WTC11 (cell line): ENCODE measurements at regions not wholly inside any gene's neighbourhood (a gene's known extent, or its start where the extent isn't known, plus 50 kb on each side); places are given as distances from the start of the nearest gene placed in this dataset.
"Not testable (repeated sequence)": the region's sequence is repeated elsewhere in the genome, so short reads cannot be mapped to it uniquely, and the experiment has no call there.

Source experiments
- ATAC-seq: fragments of 200-7000 bp; cut with Tn5 transposase; 2 replicates; pipeline ENCODE4 v1.10.0; 2021; ENCODE audit warnings: mild to moderate bottlenecking, moderate library complexity
- CTCF ChIA-PET: fragments of 300-600 bp; sonication (Branson Sonifier 250); formaldehyde crosslinking; loops from one replicate; lab custom pipeline; 2021; ENCODE audit warnings: antibody characterized with exemption; lab: Charles Lee
- POLR2A ChIA-PET: fragments of 350-600 bp; sonication (Branson Sonifier 250); formaldehyde crosslinking; loops from one replicate; lab custom pipeline; 2021; ENCODE audit warnings: antibody characterized with exemption; lab: Charles Lee
- DNase-seq: peaks from one replicate; pipeline ENCODE4 v3.0.0; 2021; ENCODE audit warnings: low spot score
- H3K27ac Mint-ChIP-seq: 2 replicates; pipeline ENCODE4 v1.8.0; 2021; ENCODE audit warnings: mixed read lengths
- H3K27me3 Mint-ChIP-seq: 2 replicates; pipeline ENCODE4 v1.8.0; 2021; ENCODE audit warnings: low read depth, mild to moderate bottlenecking, moderate library complexity, mixed read lengths
- H3K36me3 Mint-ChIP-seq: 2 replicates; pipeline ENCODE4 v1.8.0; 2021; ENCODE audit warnings: mixed read lengths
- H3K4me1 Mint-ChIP-seq: 2 replicates; pipeline ENCODE4 v1.8.0; 2022; ENCODE audit warnings: mixed read lengths
- H3K4me3 Mint-ChIP-seq: 2 replicates; pipeline ENCODE4 v1.8.0; 2021; ENCODE audit warnings: mild to moderate bottlenecking, moderate library complexity, mixed read lengths
- H3K9me3 Mint-ChIP-seq: 2 replicates; pipeline ENCODE4 v1.8.0; 2021; ENCODE audit warnings: mixed read lengths
- JAZF1 ChIP-seq: fragments of 250-450 bp; sonication (Bioruptor Pico); IDR thresholded peaks from 2 replicates; pipeline ENCODE4 v1.9.0; 2021; ENCODE audit warnings: moderate library complexity, mild to moderate bottlenecking, inconsistent platforms
- MYBL2 ChIP-seq: sonication (generic); formaldehyde crosslinking; IDR thresholded peaks from 2 replicates; pipeline ENCODE4 v1.8.1; 2023; ENCODE audit warnings: mild to moderate bottlenecking, moderate library complexity, missing genetic modification reagents
- NR3C1 ChIP-seq: sonication (generic); formaldehyde crosslinking; conservative IDR thresholded peaks from 2 replicates; pipeline ENCODE4 v1.8.1; 2023; ENCODE audit warnings: low read depth, mild to moderate bottlenecking, missing genetic modification reagents
- OVOL2 ChIP-seq: fragments of 250-450 bp; sonication (Bioruptor Pico); IDR thresholded peaks from 2 replicates; pipeline ENCODE4 v1.9.0; 2021; ENCODE audit warnings: mild to moderate bottlenecking, borderline replicate concordance
- RELA ChIP-seq: sonication (generic); formaldehyde crosslinking; IDR thresholded peaks from 2 replicates; pipeline ENCODE4 v1.8.1; 2022; ENCODE audit warnings: missing genetic modification reagents, mild to moderate bottlenecking, borderline replicate concordance
- SMAD4 ChIP-seq: sonication (generic); formaldehyde crosslinking; IDR thresholded peaks from 2 replicates; pipeline ENCODE4 v1.8.0; 2022; ENCODE audit warnings: mild to moderate bottlenecking, missing genetic modification reagents
- SP1 ChIP-seq: sonication (generic); formaldehyde crosslinking; conservative IDR thresholded peaks from 2 replicates; pipeline ENCODE4 v1.8.1; 2022; ENCODE audit warnings: missing genetic modification reagents
- ZBTB21 ChIP-seq: sonication (generic); formaldehyde crosslinking; IDR thresholded peaks from 2 replicates; pipeline ENCODE4 v1.8.1; 2023; ENCODE audit warnings: mild to moderate bottlenecking, missing genetic modification reagents, borderline replicate concordance
- ZNF232 ChIP-seq: sonication (generic); formaldehyde crosslinking; IDR thresholded peaks from 2 replicates; pipeline ENCODE4 v1.8.0; 2022; ENCODE audit warnings: mild to moderate bottlenecking, missing genetic modification reagents
- ZNF317 ChIP-seq: sonication (generic); formaldehyde crosslinking; IDR thresholded peaks from 2 replicates; pipeline ENCODE4 v1.8.1; 2023; ENCODE audit warnings: low read depth, mild to moderate bottlenecking, moderate library complexity, missing genetic modification reagents, borderline replicate concordance
- ZNF396 ChIP-seq: fragments of 250-450 bp; sonication (Bioruptor Pico); IDR thresholded peaks from 2 replicates; pipeline ENCODE4 v1.8.0; 2021; ENCODE audit warnings: mild to moderate bottlenecking, moderate library complexity, borderline replicate concordance
- ZNF416 ChIP-seq: fragments of 250-450 bp; sonication (Bioruptor Pico); IDR thresholded peaks from 2 replicates; pipeline ENCODE4 v1.9.0; 2021; ENCODE audit warnings: mild to moderate bottlenecking, inconsistent platforms
- ZNF423 ChIP-seq: fragments of 250-450 bp; sonication (Bioruptor Pico); IDR thresholded peaks from 2 replicates; pipeline ENCODE4 v2.1.2; 2022; ENCODE audit warnings: mild to moderate bottlenecking, moderate library complexity
- TF ChIP-seq, protein P1 (sequence below): sonication (generic); formaldehyde crosslinking; IDR thresholded peaks from 2 replicates; pipeline ENCODE4 v1.8.0; 2022; ENCODE audit warnings: mild to moderate bottlenecking, missing genetic modification reagents
- TF ChIP-seq, protein P2 (sequence below): sonication (generic); formaldehyde crosslinking; IDR thresholded peaks from 2 replicates; pipeline ENCODE4 v1.8.1; 2023; ENCODE audit warnings: mild to moderate bottlenecking, missing genetic modification reagents, borderline replicate concordance
- TF ChIP-seq, protein P3 (sequence below): sonication (generic); formaldehyde crosslinking; IDR thresholded peaks from 2 replicates; pipeline ENCODE4 v1.8.1; 2022; ENCODE audit warnings: mild to moderate bottlenecking, moderate library complexity, missing genetic modification reagents
- TF ChIP-seq, protein P4 (sequence below): fragments of 250-450 bp; sonication (Bioruptor Pico); IDR thresholded peaks from 2 replicates; pipeline ENCODE4 v1.8.0; 2021; ENCODE audit warnings: mild to moderate bottlenecking
- TF ChIP-seq, protein P5 (sequence below): sonication (generic); formaldehyde crosslinking; IDR thresholded peaks from 2 replicates; pipeline ENCODE4 v1.8.0; 2023; ENCODE audit warnings: missing genetic modification reagents
- TF ChIP-seq, protein P6 (sequence below): sonication (generic); formaldehyde crosslinking; IDR thresholded peaks from 2 replicates; pipeline ENCODE4 v1.8.1; 2022; ENCODE audit warnings: low read depth, mild to moderate bottlenecking, moderate library complexity, missing genetic modification reagents, borderline replicate concordance
- TF ChIP-seq, protein P7 (sequence below): fragments of 250-450 bp; sonication (Bioruptor Pico); IDR thresholded peaks from 2 replicates; pipeline ENCODE4 v1.9.0; 2021; ENCODE audit warnings: mild to moderate bottlenecking
- TF ChIP-seq, protein P8 (sequence below): sonication (generic); formaldehyde crosslinking; IDR thresholded peaks from 2 replicates; pipeline ENCODE4 v1.8.0; 2022; ENCODE audit warnings: mild to moderate bottlenecking, missing genetic modification reagents

DNA sequence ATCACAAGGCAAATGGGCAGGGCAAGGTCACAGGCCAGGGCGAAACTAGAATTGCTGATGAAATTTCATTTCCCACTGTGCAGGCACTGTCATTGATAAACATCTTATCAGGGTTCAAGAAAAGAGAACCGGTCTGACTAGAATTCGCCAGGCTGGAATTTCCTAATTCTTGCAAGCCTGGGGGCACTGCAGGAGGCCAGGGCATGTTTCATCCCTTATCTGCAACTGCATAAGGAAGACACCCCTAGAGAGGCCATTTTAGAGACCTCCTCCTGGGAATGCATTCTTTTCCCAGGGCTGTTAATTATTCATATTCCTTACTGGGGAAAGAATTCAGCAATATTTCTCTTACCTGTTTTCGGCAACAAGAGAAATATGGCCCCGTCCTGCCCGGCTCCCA, 266.2 kb upstream of the CYLC2 start:
- TF ChIP-seq ZNF423 (CRISPR knock-in tag) (no peak), NR3C1 (CRISPR knock-in tag) (no peak), SMAD4 (no peak), RELA (CRISPR knock-in tag) (no peak), ZNF317 (CRISPR knock-in tag) (no peak), ZNF416 (CRISPR knock-in tag) (no peak), ZBTB21 (no peak)
- TF ChIP-seq, protein P1, sequence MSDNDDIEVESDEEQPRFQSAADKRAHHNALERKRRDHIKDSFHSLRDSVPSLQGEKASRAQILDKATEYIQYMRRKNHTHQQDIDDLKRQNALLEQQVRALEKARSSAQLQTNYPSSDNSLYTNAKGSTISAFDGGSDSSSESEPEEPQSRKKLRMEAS (CRISPR knock-in tag): no peak
- TF ChIP-seq, protein P2, sequence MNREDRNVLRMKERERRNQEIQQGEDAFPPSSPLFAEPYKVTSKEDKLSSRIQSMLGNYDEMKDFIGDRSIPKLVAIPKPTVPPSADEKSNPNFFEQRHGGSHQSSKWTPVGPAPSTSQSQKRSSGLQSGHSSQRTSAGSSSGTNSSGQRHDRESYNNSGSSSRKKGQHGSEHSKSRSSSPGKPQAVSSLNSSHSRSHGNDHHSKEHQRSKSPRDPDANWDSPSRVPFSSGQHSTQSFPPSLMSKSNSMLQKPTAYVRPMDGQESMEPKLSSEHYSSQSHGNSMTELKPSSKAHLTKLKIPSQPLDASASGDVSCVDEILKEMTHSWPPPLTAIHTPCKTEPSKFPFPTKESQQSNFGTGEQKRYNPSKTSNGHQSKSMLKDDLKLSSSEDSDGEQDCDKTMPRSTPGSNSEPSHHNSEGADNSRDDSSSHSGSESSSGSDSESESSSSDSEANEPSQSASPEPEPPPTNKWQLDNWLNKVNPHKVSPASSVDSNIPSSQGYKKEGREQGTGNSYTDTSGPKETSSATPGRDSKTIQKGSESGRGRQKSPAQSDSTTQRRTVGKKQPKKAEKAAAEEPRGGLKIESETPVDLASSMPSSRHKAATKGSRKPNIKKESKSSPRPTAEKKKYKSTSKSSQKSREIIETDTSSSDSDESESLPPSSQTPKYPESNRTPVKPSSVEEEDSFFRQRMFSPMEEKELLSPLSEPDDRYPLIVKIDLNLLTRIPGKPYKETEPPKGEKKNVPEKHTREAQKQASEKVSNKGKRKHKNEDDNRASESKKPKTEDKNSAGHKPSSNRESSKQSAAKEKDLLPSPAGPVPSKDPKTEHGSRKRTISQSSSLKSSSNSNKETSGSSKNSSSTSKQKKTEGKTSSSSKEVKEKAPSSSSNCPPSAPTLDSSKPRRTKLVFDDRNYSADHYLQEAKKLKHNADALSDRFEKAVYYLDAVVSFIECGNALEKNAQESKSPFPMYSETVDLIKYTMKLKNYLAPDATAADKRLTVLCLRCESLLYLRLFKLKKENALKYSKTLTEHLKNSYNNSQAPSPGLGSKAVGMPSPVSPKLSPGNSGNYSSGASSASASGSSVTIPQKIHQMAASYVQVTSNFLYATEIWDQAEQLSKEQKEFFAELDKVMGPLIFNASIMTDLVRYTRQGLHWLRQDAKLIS (CRISPR knock-in tag): no peak
- TF ChIP-seq, protein P3, sequence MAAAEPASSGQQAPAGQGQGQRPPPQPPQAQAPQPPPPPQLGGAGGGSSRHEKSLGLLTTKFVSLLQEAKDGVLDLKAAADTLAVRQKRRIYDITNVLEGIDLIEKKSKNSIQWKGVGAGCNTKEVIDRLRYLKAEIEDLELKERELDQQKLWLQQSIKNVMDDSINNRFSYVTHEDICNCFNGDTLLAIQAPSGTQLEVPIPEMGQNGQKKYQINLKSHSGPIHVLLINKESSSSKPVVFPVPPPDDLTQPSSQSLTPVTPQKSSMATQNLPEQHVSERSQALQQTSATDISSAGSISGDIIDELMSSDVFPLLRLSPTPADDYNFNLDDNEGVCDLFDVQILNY: no peak
- TF ChIP-seq, protein P4, sequence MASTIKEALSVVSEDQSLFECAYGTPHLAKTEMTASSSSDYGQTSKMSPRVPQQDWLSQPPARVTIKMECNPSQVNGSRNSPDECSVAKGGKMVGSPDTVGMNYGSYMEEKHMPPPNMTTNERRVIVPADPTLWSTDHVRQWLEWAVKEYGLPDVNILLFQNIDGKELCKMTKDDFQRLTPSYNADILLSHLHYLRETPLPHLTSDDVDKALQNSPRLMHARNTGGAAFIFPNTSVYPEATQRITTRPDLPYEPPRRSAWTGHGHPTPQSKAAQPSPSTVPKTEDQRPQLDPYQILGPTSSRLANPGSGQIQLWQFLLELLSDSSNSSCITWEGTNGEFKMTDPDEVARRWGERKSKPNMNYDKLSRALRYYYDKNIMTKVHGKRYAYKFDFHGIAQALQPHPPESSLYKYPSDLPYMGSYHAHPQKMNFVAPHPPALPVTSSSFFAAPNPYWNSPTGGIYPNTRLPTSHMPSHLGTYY: no peak
- TF ChIP-seq, protein P5, sequence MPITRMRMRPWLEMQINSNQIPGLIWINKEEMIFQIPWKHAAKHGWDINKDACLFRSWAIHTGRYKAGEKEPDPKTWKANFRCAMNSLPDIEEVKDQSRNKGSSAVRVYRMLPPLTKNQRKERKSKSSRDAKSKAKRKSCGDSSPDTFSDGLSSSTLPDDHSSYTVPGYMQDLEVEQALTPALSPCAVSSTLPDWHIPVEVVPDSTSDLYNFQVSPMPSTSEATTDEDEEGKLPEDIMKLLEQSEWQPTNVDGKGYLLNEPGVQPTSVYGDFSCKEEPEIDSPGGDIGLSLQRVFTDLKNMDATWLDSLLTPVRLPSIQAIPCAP: no peak
- TF ChIP-seq, protein P6, sequence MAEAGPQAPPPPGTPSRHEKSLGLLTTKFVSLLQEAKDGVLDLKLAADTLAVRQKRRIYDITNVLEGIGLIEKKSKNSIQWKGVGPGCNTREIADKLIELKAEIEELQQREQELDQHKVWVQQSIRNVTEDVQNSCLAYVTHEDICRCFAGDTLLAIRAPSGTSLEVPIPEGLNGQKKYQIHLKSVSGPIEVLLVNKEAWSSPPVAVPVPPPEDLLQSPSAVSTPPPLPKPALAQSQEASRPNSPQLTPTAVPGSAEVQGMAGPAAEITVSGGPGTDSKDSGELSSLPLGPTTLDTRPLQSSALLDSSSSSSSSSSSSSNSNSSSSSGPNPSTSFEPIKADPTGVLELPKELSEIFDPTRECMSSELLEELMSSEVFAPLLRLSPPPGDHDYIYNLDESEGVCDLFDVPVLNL (CRISPR knock-in tag): no peak
- no peaks in the 10 kb centered on the region for H3K4me1 Mint-ChIP-seq
- DNase-seq: no peak
- 0 out of 2 replicates have a peak, but pooled peaks cover 3% of the 10 kb centered on the region for H3K27me3 Mint-ChIP-seq
- H3K9me3 Mint-ChIP-seq: peaks cover 58% of the 10 kb centered on the region
- no peak for ATAC-seq
- H3K27ac Mint-ChIP-seq: no peak overlapping the region; the same call in 1 of the 2 replicates
- ChIA-PET POLR2A (no interaction called here), CTCF (no interaction called here)
- H3K4me3 Mint-ChIP-seq: no peak overlapping the region
- H3K36me3 Mint-ChIP-seq: peaks cover 28% of the 10 kb centered on the region

DNA sequence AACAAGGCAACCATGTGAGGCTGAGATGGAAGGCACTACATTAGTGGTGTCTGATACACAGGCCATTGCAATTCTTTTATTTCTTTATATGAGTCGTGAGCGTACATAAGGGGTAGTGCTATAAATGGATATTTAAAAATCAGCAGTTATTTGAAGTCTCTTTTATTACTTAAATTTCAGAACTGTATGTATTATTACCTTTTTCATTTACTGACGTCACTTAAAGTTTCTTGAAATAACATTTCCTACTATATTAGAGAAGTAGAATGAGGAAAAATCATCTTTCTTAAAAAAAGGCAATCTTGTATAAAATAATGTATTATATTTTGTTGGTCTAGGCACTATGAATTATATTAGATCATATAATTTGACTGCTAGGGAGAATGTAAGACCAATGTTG, 280.9 kb upstream of the CYLC2 start:
- TF ChIP-seq, protein P7, sequence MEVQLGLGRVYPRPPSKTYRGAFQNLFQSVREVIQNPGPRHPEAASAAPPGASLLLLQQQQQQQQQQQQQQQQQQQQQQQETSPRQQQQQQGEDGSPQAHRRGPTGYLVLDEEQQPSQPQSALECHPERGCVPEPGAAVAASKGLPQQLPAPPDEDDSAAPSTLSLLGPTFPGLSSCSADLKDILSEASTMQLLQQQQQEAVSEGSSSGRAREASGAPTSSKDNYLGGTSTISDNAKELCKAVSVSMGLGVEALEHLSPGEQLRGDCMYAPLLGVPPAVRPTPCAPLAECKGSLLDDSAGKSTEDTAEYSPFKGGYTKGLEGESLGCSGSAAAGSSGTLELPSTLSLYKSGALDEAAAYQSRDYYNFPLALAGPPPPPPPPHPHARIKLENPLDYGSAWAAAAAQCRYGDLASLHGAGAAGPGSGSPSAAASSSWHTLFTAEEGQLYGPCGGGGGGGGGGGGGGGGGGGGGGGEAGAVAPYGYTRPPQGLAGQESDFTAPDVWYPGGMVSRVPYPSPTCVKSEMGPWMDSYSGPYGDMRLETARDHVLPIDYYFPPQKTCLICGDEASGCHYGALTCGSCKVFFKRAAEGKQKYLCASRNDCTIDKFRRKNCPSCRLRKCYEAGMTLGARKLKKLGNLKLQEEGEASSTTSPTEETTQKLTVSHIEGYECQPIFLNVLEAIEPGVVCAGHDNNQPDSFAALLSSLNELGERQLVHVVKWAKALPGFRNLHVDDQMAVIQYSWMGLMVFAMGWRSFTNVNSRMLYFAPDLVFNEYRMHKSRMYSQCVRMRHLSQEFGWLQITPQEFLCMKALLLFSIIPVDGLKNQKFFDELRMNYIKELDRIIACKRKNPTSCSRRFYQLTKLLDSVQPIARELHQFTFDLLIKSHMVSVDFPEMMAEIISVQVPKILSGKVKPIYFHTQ (CRISPR knock-in tag): no peak
- TF ChIP-seq ZNF232 (CRISPR knock-in tag) (no peak), RELA (CRISPR knock-in tag) (no peak), OVOL2 (CRISPR knock-in tag) (no peak), ZNF396 (CRISPR knock-in tag) (no peak), ZNF317 (CRISPR knock-in tag) (no peak), MYBL2 (CRISPR knock-in tag) (no peak), JAZF1 (CRISPR knock-in tag) (no peak), SP1 (CRISPR knock-in tag) (no peak)
- TF ChIP-seq, protein P8, sequence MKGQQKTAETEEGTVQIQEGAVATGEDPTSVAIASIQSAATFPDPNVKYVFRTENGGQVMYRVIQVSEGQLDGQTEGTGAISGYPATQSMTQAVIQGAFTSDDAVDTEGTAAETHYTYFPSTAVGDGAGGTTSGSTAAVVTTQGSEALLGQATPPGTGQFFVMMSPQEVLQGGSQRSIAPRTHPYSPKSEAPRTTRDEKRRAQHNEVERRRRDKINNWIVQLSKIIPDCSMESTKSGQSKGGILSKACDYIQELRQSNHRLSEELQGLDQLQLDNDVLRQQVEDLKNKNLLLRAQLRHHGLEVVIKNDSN: no peak
- ChIA-PET CTCF (no interaction called here), POLR2A (no interaction called here)
- H3K4me1 Mint-ChIP-seq: no peaks in the 10 kb centered on the region
- DNase-seq (no peak), ATAC-seq (no peak)
- H3K27me3 Mint-ChIP-seq: no peaks in the 10 kb centered on the region
- peaks cover 77% of the 10 kb centered on the region for H3K9me3 Mint-ChIP-seq
- no peak overlapping the region for H3K4me3 Mint-ChIP-seq
- peaks cover 51% of the 10 kb centered on the region for H3K36me3 Mint-ChIP-seq
- no peak overlapping the region for H3K27ac Mint-ChIP-seq

DNA sequence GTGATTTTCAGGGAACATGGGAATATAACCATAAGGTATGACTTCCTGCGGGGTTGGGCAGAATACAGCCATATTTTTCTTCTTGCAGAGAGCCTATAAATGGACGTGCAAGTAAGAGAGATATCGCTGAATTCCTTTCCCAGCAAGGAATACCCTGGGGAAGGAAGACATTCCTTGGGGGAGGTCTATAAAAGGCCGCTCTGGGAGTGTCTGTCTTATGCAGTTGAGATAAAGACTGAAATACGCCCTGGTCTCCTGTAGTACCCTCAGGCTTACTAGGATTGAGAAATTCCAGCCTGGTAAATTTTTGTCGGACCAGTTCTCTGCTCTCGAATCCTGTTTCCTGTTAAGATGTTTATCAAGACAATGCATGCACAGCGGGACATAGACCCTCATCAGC, 282.2 kb upstream of the CYLC2 start:
- ATAC-seq, POLR2A ChIA-PET, H3K4me3 Mint-ChIP-seq, H3K4me1 Mint-ChIP-seq, H3K27me3 Mint-ChIP-seq, CTCF ChIA-PET, H3K27ac Mint-ChIP-seq: not testable (repeated sequence)
- peak; percentile 49 for DNase-seq
- Mint-ChIP-seq H3K36me3 (peaks cover 45% of the 10 kb centered on the region), H3K9me3 (peaks cover 64% of the 10 kb centered on the region)
